ENCODE measurements at regions not wholly inside any gene's neighbourhood (a gene's known extent, or its start where the extent isn't known, plus 50 kb on each side); places are given as distances from the start of the nearest gene placed in this dataset.

- TF ChIP-seq JUNB (IDR thresholded peaks at IDR 0.05; ENCODE audit: unreplicated experiment) = no peak
- TF ChIP-seq EZH2 (IDR thresholded peaks at IDR 0.05; ENCODE audit: low read depth, unreplicated experiment) = no peak
- no peak for TF ChIP-seq REST (IDR thresholded peaks at IDR 0.05; ENCODE audit: unreplicated experiment)
- no peak for TF ChIP-seq CTCF (conservative IDR thresholded peaks at IDR 0.05; ENCODE audit: low read depth in 2 of 2)
- TF ChIP-seq EZH2phosphoT487 (IDR thresholded peaks at IDR 0.05; ENCODE audit: unreplicated experiment) = no peak
Measured at GRCh38 chr11:116431842-116432241, 340.9 kb downstream of the BUD13 start (continued).

- no peaks in the 10 kb centered on the region for H3K9me2 ChIP-seq (ENCODE audit: insufficient read depth)
- no peaks in the 10 kb centered on the region for H3K36me3 ChIP-seq (ENCODE audit: insufficient read depth)
- no peaks in the 10 kb centered on the region for H3K79me2 ChIP-seq (replicated peaks; ENCODE audit: insufficient read depth)
- Mint-ChIP-seq H3K4me1 (peaks cover 10% of the 10 kb centered on the region), H3K36me3 (ENCODE audit: low read depth) (no peaks in the 10 kb centered on the region), H3K4me3 (no peak overlapping the region), H3K27me3 (ENCODE audit: insufficient read depth, low read depth, poor library complexity) (peaks cover 8% of the 10 kb centered on the region), H3K27ac (no peak overlapping the region), H3K9me3 (no peaks in the 10 kb centered on the region)
- H2AFZ ChIP-seq = no peak overlapping the region
- DNase-seq (ENCODE audit: low spot score) (no peak), ATAC-seq (no peak)
- H3K4me1 ChIP-seq (ENCODE audit: insufficient read depth) = peaks cover 6% of the 10 kb centered on the region
- no peaks in the 10 kb centered on the region for H3K27me3 ChIP-seq (ENCODE audit: insufficient read depth)
- H3K4me3 ChIP-seq = no peak overlapping the region
- H4K20me1 ChIP-seq (replicated peaks; ENCODE audit: insufficient read depth) = no peaks in the 10 kb centered on the region
- H3F3A ChIP-seq (replicated peaks; ENCODE audit: low read depth) = no peaks in the 10 kb centered on the region
- no peak overlapping the region for H3K27ac ChIP-seq (ENCODE audit: low read depth)
- no peak overlapping the region for H3K4me2 ChIP-seq
- TF ChIP-seq ZNF114 (CRISPR knock-in tag; IDR thresholded peaks at IDR 0.05) = no peak
- no peak for TF ChIP-seq EZH2phosphoT487 (IDR thresholded peaks at IDR 0.05; ENCODE audit: unreplicated experiment)
- TF ChIP-seq ETS1 (IDR thresholded peaks at IDR 0.05) = no peak
- no peak for TF ChIP-seq CREB1 (CRISPR knock-in tag; IDR thresholded peaks at IDR 0.05; ENCODE audit: low read depth)
- no peak for TF ChIP-seq NANOG (IDR thresholded peaks at IDR 0.05; ENCODE audit: borderline replicate concordance)
- no peak for TF ChIP-seq EZH2 (IDR thresholded peaks at IDR 0.05; ENCODE audit: low read depth, unreplicated experiment)
- no peak for TF ChIP-seq REST (IDR thresholded peaks at IDR 0.05; ENCODE audit: unreplicated experiment)
- no peak for TF ChIP-seq POLR2AphosphoS5 (IDR thresholded peaks at IDR 0.05; ENCODE audit: low read depth)
Measured at GRCh38 chr11:116428638-116428975, 344.2 kb downstream of the BUD13 start.
